ENCODE measurements at regions not wholly inside any gene's neighbourhood (a gene's known extent, or its start where the extent isn't known, plus 50 kb on each side); places are given as distances from the start of the nearest gene placed in this dataset.

GRCh38 chr2:156935616-156936015 is 321.9 kb upstream of the GALNT5 start:
- H3K27ac Mint-ChIP-seq (ENCODE audit: unreplicated experiment) = no peak overlapping the region

GRCh38 chr2:156937430-156937829 is 320.1 kb upstream of the GALNT5 start:
- Mint-ChIP-seq H3K4me1 (ENCODE audit: low read depth, unreplicated experiment) (no peaks in the 10 kb centered on the region), H3K27me3 (ENCODE audit: low read depth, unreplicated experiment) (no peaks in the 10 kb centered on the region), H3K27ac (ENCODE audit: unreplicated experiment) (no peak overlapping the region), H3K36me3 (ENCODE audit: low read depth, unreplicated experiment) (no peaks in the 10 kb centered on the region), H3K4me3 (ENCODE audit: unreplicated experiment) (no peak overlapping the region), H3K9me3 (ENCODE audit: unreplicated experiment) (no peaks in the 10 kb centered on the region)
- Histone ChIP-seq H3K4me2 (ENCODE audit: low read length) (no peak overlapping the region), H4K20me1 (ENCODE audit: insufficient read depth, low read length) (no peaks in the 10 kb centered on the region), H3K27me3 (ENCODE audit: insufficient read depth, low read length) (no peaks in the 10 kb centered on the region), H3K4me3 (ENCODE audit: insufficient read depth, low read depth, low read length) (no peak overlapping the region), H3K79me2 (ENCODE audit: insufficient read depth, low read length) (no peaks in the 10 kb centered on the region), H3K9me3 (ENCODE audit: insufficient read depth, low read depth, low read length) (no peaks in the 10 kb centered on the region), H3K4me1 (ENCODE audit: insufficient read depth, low read length) (no peaks in the 10 kb centered on the region), H2AFZ (ENCODE audit: low read depth, low read length) (no peak overlapping the region), H3K36me3 (ENCODE audit: insufficient read depth, low read length) (no peaks in the 10 kb centered on the region), H3K27ac (ENCODE audit: low read depth, low read length) (no peak overlapping the region), H3K9ac (ENCODE audit: low read length) (no peak overlapping the region)
- FAIRE-seq = no peak
- no peak for DNase-seq (ENCODE audit: low read depth)
- TF ChIP-seq CTCF (IDR thresholded peaks at IDR 0.05; ENCODE audit: insufficient read depth, low read depth, low read length) = no peak
- TF ChIP-seq EZH2 (IDR thresholded peaks at IDR 0.05; ENCODE audit: insufficient read depth, low read length) = no peak

More at GRCh38 chr2:156935616-156936015, 321.9 kb upstream of the GALNT5 start:
- Histone ChIP-seq H3K4me1 (ENCODE audit: insufficient read depth, low read length) (no peaks in the 10 kb centered on the region), H3K79me2 (ENCODE audit: insufficient read depth, low read length) (no peaks in the 10 kb centered on the region), H3K4me2 (ENCODE audit: low read length) (no peak overlapping the region), H3K27me3 (ENCODE audit: insufficient read depth, low read length) (no peaks in the 10 kb centered on the region), H3K4me3 (ENCODE audit: insufficient read depth, low read depth, low read length) (no peak overlapping the region), H2AFZ (ENCODE audit: low read depth, low read length) (no peak overlapping the region), H4K20me1 (ENCODE audit: insufficient read depth, low read length) (no peaks in the 10 kb centered on the region), H3K9ac (ENCODE audit: low read length) (no peak overlapping the region), H3K36me3 (ENCODE audit: insufficient read depth, low read length) (no peaks in the 10 kb centered on the region), H3K9me3 (ENCODE audit: insufficient read depth, low read depth, low read length) (no peaks in the 10 kb centered on the region), H3K27ac (ENCODE audit: low read depth, low read length) (no peak overlapping the region)
- Mint-ChIP-seq H3K9me3 (ENCODE audit: unreplicated experiment) (no peaks in the 10 kb centered on the region), H3K4me1 (ENCODE audit: low read depth, unreplicated experiment) (no peaks in the 10 kb centered on the region), H3K27me3 (ENCODE audit: low read depth, unreplicated experiment) (no peaks in the 10 kb centered on the region), H3K4me3 (ENCODE audit: unreplicated experiment) (no peak overlapping the region), H3K36me3 (ENCODE audit: low read depth, unreplicated experiment) (no peaks in the 10 kb centered on the region)
- TF ChIP-seq CTCF (IDR thresholded peaks at IDR 0.05; ENCODE audit: insufficient read depth, low read depth, low read length) (no peak), EZH2 (IDR thresholded peaks at IDR 0.05; ENCODE audit: insufficient read depth, low read length) (no peak)
- DNase-seq (ENCODE audit: low read depth) (peak; percentile 66), FAIRE-seq (no peak)

- Histone ChIP-seq H3K79me2 (ENCODE audit: insufficient read depth, low read length) (no peaks in the 10 kb centered on the region), H3K4me3 (ENCODE audit: insufficient read depth, low read depth, low read length) (no peak overlapping the region), H2AFZ (ENCODE audit: low read depth, low read length) (no peak overlapping the region), H3K36me3 (ENCODE audit: insufficient read depth, low read length) (no peaks in the 10 kb centered on the region), H3K4me2 (ENCODE audit: low read length) (no peak overlapping the region), H4K20me1 (ENCODE audit: insufficient read depth, low read length) (no peaks in the 10 kb centered on the region), H3K27me3 (ENCODE audit: insufficient read depth, low read length) (no peaks in the 10 kb centered on the region), H3K4me1 (ENCODE audit: insufficient read depth, low read length) (no peaks in the 10 kb centered on the region), H3K27ac (ENCODE audit: low read depth, low read length) (no peak overlapping the region), H3K9me3 (ENCODE audit: insufficient read depth, low read depth, low read length) (no peaks in the 10 kb centered on the region), H3K9ac (ENCODE audit: low read length) (no peak overlapping the region)
- FAIRE-seq (no peak), DNase-seq (ENCODE audit: low read depth) (no peak)
- TF ChIP-seq EZH2 (IDR thresholded peaks at IDR 0.05; ENCODE audit: insufficient read depth, low read length) (no peak), CTCF (IDR thresholded peaks at IDR 0.05; ENCODE audit: insufficient read depth, low read depth, low read length) (no peak)
- Mint-ChIP-seq H3K4me3 (ENCODE audit: unreplicated experiment) (no peak overlapping the region), H3K27ac (ENCODE audit: unreplicated experiment) (no peak overlapping the region), H3K4me1 (ENCODE audit: low read depth, unreplicated experiment) (no peaks in the 10 kb centered on the region), H3K27me3 (ENCODE audit: low read depth, unreplicated experiment) (no peaks in the 10 kb centered on the region), H3K9me3 (ENCODE audit: unreplicated experiment) (no peaks in the 10 kb centered on the region), H3K36me3 (ENCODE audit: low read depth, unreplicated experiment) (no peaks in the 10 kb centered on the region)
Observed at GRCh38 chr2:156944871-156945270, 312.6 kb upstream of the GALNT5 start.

Data from astrocyte (in vitro differentiated cells and primary cell).